WTC11 (cell line): ENCODE measurements at regions not wholly inside any gene's neighbourhood (a gene's known extent, or its start where the extent isn't known, plus 50 kb on each side); places are given as distances from the start of the nearest gene placed in this dataset.

ENCODE experiments used
- ATAC-seq: fragments of 200-7000 bp; cut with Tn5 transposase; 2 replicates; pipeline ENCODE4 v1.10.0; 2021; ENCODE audit warnings: mild to moderate bottlenecking, moderate library complexity
- CTCF ChIA-PET: fragments of 300-600 bp; sonication (Branson Sonifier 250); formaldehyde crosslinking; loops from one replicate; lab custom pipeline; 2021; ENCODE audit warnings: antibody characterized with exemption; lab: Charles Lee
- POLR2A ChIA-PET: fragments of 350-600 bp; sonication (Branson Sonifier 250); formaldehyde crosslinking; loops from one replicate; lab custom pipeline; 2021; ENCODE audit warnings: antibody characterized with exemption; lab: Charles Lee
- DNase-seq: peaks from one replicate; pipeline ENCODE4 v3.0.0; 2021; ENCODE audit warnings: low spot score
- H3K27ac Mint-ChIP-seq: 2 replicates; pipeline ENCODE4 v1.8.0; 2021; ENCODE audit warnings: mixed read lengths
- H3K27me3 Mint-ChIP-seq: 2 replicates; pipeline ENCODE4 v1.8.0; 2021; ENCODE audit warnings: low read depth, mild to moderate bottlenecking, moderate library complexity, mixed read lengths
- H3K36me3 Mint-ChIP-seq: 2 replicates; pipeline ENCODE4 v1.8.0; 2021; ENCODE audit warnings: mixed read lengths
- H3K4me1 Mint-ChIP-seq: 2 replicates; pipeline ENCODE4 v1.8.0; 2022; ENCODE audit warnings: mixed read lengths
- H3K4me3 Mint-ChIP-seq: 2 replicates; pipeline ENCODE4 v1.8.0; 2021; ENCODE audit warnings: mild to moderate bottlenecking, moderate library complexity, mixed read lengths
- H3K9me3 Mint-ChIP-seq: 2 replicates; pipeline ENCODE4 v1.8.0; 2021; ENCODE audit warnings: mixed read lengths
- FOXK1 ChIP-seq: sonication (generic); formaldehyde crosslinking; IDR thresholded peaks from 2 replicates; pipeline ENCODE4 v1.8.0; 2022; ENCODE audit warnings: mild to moderate bottlenecking, moderate library complexity, missing genetic modification reagents
- GABPB1 ChIP-seq: sonication (generic); formaldehyde crosslinking; IDR thresholded peaks from 2 replicates; pipeline ENCODE4 v1.8.1; 2023; ENCODE audit warnings: mild to moderate bottlenecking, missing genetic modification reagents
- GTF2I ChIP-seq: fragments of 250-450 bp; sonication (Bioruptor Pico); conservative IDR thresholded peaks from 2 replicates; pipeline ENCODE4 v1.4.0; 2021; ENCODE audit warnings: mild to moderate bottlenecking
- JUN ChIP-seq: sonication (generic); formaldehyde crosslinking; IDR thresholded peaks from 2 replicates; pipeline ENCODE4 v1.8.0; 2023; ENCODE audit warnings: mild to moderate bottlenecking, missing genetic modification reagents
- SP1 ChIP-seq: sonication (generic); formaldehyde crosslinking; conservative IDR thresholded peaks from 2 replicates; pipeline ENCODE4 v1.8.1; 2022; ENCODE audit warnings: missing genetic modification reagents
- TEAD1 ChIP-seq: sonication (generic); formaldehyde crosslinking; IDR thresholded peaks from 2 replicates; pipeline ENCODE4 v1.8.0; 2022; ENCODE audit warnings: mild to moderate bottlenecking, missing genetic modification reagents
- ZNF219 ChIP-seq: sonication (generic); formaldehyde crosslinking; IDR thresholded peaks from 2 replicates; pipeline ENCODE4 v1.8.0; 2023; ENCODE audit warnings: missing genetic modification reagents, mild to moderate bottlenecking, borderline replicate concordance
- ZNF416 ChIP-seq: fragments of 250-450 bp; sonication (Bioruptor Pico); IDR thresholded peaks from 2 replicates; pipeline ENCODE4 v1.9.0; 2021; ENCODE audit warnings: mild to moderate bottlenecking, inconsistent platforms
- ZNF423 ChIP-seq: fragments of 250-450 bp; sonication (Bioruptor Pico); IDR thresholded peaks from 2 replicates; pipeline ENCODE4 v2.1.2; 2022; ENCODE audit warnings: mild to moderate bottlenecking, moderate library complexity
- ZNF671 ChIP-seq: fragments of 250-450 bp; sonication (Bioruptor Pico); IDR thresholded peaks from 2 replicates; pipeline ENCODE4 v1.8.0; 2021; ENCODE audit warnings: mild to moderate bottlenecking
- TF ChIP-seq, protein P1 (sequence below): sonication (generic); formaldehyde crosslinking; IDR thresholded peaks from 2 replicates; pipeline ENCODE4 v1.8.1; 2023; ENCODE audit warnings: mild to moderate bottlenecking, missing genetic modification reagents, borderline replicate concordance
- TF ChIP-seq, protein P2 (sequence below): sonication (generic); formaldehyde crosslinking; IDR thresholded peaks from 2 replicates; pipeline ENCODE4 v1.8.0; 2023; ENCODE audit warnings: missing genetic modification reagents
- TF ChIP-seq, protein P3 (sequence below): fragments of 250-450 bp; sonication (Bioruptor Pico); IDR thresholded peaks from 2 replicates; pipeline ENCODE4 v2.1.2; 2022; ENCODE audit warnings: mild to moderate bottlenecking, moderate library complexity

GRCh38 chr4:22014222-22014741, 65.7 kb upstream of the KCNIP4 start (continued):
- TF ChIP-seq, protein P1, sequence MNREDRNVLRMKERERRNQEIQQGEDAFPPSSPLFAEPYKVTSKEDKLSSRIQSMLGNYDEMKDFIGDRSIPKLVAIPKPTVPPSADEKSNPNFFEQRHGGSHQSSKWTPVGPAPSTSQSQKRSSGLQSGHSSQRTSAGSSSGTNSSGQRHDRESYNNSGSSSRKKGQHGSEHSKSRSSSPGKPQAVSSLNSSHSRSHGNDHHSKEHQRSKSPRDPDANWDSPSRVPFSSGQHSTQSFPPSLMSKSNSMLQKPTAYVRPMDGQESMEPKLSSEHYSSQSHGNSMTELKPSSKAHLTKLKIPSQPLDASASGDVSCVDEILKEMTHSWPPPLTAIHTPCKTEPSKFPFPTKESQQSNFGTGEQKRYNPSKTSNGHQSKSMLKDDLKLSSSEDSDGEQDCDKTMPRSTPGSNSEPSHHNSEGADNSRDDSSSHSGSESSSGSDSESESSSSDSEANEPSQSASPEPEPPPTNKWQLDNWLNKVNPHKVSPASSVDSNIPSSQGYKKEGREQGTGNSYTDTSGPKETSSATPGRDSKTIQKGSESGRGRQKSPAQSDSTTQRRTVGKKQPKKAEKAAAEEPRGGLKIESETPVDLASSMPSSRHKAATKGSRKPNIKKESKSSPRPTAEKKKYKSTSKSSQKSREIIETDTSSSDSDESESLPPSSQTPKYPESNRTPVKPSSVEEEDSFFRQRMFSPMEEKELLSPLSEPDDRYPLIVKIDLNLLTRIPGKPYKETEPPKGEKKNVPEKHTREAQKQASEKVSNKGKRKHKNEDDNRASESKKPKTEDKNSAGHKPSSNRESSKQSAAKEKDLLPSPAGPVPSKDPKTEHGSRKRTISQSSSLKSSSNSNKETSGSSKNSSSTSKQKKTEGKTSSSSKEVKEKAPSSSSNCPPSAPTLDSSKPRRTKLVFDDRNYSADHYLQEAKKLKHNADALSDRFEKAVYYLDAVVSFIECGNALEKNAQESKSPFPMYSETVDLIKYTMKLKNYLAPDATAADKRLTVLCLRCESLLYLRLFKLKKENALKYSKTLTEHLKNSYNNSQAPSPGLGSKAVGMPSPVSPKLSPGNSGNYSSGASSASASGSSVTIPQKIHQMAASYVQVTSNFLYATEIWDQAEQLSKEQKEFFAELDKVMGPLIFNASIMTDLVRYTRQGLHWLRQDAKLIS (CRISPR knock-in tag) = no peak
- TF ChIP-seq SP1 = no peak
- TF ChIP-seq, all 79 proteins: peak for 0

DNA sequence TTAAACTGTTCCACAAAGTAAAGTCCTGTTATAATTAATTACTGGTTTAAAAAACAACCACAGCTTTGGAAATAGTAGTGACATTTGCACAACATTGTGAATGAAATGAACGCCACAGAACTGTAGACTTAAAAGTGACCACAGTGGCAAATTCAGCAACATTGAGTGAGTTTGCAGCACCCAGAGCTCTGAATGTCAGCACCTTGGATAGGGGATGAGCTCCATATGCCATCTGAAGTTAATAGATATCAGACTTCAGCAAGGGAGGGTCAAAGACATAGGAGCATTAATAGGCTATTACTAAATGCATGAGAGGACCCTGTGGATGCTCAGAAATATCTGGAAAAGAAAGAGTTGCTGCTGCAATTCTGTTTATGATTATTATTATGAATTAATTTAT, 55.3 kb upstream of the KCNIP4 start:
- TF ChIP-seq GABPB1 (no peak), ZNF423 (no peak), TEAD1 (no peak), ZNF416 (CRISPR knock-in tag) (no peak), ZNF219 (no peak), GTF2I (CRISPR knock-in tag) (no peak), JUN (CRISPR knock-in tag) (no peak), FOXK1 (CRISPR knock-in tag) (no peak), ZNF671 (CRISPR knock-in tag) (no peak)
- TF ChIP-seq, protein P2, sequence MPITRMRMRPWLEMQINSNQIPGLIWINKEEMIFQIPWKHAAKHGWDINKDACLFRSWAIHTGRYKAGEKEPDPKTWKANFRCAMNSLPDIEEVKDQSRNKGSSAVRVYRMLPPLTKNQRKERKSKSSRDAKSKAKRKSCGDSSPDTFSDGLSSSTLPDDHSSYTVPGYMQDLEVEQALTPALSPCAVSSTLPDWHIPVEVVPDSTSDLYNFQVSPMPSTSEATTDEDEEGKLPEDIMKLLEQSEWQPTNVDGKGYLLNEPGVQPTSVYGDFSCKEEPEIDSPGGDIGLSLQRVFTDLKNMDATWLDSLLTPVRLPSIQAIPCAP (CRISPR knock-in tag) = no peak
- TF ChIP-seq, protein P3, sequence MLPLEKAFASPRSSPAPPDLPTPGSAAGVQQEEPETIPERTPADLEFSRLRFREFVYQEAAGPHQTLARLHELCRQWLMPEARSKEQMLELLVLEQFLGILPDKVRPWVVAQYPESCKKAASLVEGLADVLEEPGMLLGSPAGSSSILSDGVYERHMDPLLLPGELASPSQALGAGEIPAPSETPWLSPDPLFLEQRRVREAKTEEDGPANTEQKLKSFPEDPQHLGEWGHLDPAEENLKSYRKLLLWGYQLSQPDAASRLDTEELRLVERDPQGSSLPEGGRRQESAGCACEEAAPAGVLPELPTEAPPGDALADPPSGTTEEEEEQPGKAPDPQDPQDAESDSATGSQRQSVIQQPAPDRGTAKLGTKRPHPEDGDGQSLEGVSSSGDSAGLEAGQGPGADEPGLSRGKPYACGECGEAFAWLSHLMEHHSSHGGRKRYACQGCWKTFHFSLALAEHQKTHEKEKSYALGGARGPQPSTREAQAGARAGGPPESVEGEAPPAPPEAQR (CRISPR knock-in tag) = no peak
- no peak overlapping the region for H3K4me3 Mint-ChIP-seq
- H3K27ac Mint-ChIP-seq = no peak overlapping the region
- ChIA-PET POLR2A (no interaction called here), CTCF (no interaction called here)
- H3K9me3 Mint-ChIP-seq = peaks cover 17% of the 10 kb centered on the region
- no peak; the same call in 1 of the 2 replicates for ATAC-seq
- H3K27me3 Mint-ChIP-seq = no peaks in the 10 kb centered on the region
- no peaks in the 10 kb centered on the region for H3K36me3 Mint-ChIP-seq
- no peak for DNase-seq
- H3K4me1 Mint-ChIP-seq = no peaks in the 10 kb centered on the region
